ENCODE measurements at regions not wholly inside any gene's neighbourhood (a gene's known extent, or its start where the extent isn't known, plus 50 kb on each side); places are given as distances from the start of the nearest gene placed in this dataset.
"Not testable (repeated sequence)": the region's sequence is repeated elsewhere in the genome, so short reads cannot be mapped to it uniquely, and the experiment has no call there.

DNA sequence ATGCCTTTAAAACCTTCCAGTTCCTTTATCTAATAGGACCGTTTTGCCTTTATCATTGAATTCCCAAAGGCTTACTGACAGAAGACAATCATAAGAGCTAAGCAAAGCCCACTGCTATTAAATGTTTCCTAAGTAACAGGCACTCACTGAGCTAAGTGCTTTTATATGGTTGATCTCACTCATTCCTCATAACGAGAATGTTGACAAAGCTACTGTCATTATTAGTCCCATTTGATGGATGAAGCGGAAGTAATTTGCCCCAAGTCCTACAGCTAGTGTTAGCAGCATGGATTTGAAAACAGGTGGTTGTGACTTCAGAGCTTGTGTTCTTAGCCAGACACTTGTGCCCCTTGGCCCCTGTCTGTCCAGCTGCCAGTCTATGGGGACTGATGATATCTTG is 134.8 kb upstream of the SERPINE2 start:
- TF ChIP-seq BHLHE40 (IDR thresholded peaks at IDR 0.05; ENCODE audit: borderline replicate concordance) (no peak), L3MBTL2 (conservative IDR thresholded peaks at IDR 0.05) (no peak), ELF4 (IDR thresholded peaks at IDR 0.05) (no peak), SP1 (IDR thresholded peaks at IDR 0.05) (no peak)
- CTCF ChIA-PET, result no interaction called here
- DNase-seq (ENCODE audit: extremely low spot score), result no peak

DNA sequence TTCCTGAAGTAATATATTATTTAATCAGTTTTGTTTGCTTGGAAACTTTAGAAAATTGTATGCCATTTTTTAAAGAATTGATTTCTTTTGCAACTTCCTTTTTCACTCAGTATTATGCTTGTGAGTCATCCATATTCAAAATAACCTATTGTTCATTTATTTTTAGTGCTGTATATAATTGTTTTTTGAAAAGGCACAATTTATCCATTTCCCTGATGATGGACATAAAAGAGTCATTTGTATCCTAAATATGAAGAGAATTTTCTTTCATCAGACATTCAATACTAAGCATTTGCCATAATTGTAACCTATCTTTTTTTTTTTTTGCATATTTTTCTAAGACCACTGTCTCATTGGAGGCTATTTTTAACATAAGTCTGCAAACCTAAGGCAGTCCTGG is 134.1 kb upstream of the SERPINE2 start:
- POLR2A ChIA-PET, result no interaction called here
- CTCF ChIA-PET, result no interaction called here
- TF ChIP-seq FOXK2 (IDR thresholded peaks at IDR 0.05) (no peak), ELF4 (IDR thresholded peaks at IDR 0.05) (no peak), LEF1 (IDR thresholded peaks at IDR 0.05; ENCODE audit: borderline replicate concordance) (no peak)
- TF ChIP-seq, protein P1, sequence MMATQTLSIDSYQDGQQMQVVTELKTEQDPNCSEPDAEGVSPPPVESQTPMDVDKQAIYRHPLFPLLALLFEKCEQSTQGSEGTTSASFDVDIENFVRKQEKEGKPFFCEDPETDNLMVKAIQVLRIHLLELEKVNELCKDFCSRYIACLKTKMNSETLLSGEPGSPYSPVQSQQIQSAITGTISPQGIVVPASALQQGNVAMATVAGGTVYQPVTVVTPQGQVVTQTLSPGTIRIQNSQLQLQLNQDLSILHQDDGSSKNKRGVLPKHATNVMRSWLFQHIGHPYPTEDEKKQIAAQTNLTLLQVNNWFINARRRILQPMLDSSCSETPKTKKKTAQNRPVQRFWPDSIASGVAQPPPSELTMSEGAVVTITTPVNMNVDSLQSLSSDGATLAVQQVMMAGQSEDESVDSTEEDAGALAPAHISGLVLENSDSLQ (IDR thresholded peaks at IDR 0.05), result no peak

More for the DNA sequence above, 134.8 kb upstream of the SERPINE2 start:
- POLR2A ChIA-PET, result no interaction called here

DNA sequence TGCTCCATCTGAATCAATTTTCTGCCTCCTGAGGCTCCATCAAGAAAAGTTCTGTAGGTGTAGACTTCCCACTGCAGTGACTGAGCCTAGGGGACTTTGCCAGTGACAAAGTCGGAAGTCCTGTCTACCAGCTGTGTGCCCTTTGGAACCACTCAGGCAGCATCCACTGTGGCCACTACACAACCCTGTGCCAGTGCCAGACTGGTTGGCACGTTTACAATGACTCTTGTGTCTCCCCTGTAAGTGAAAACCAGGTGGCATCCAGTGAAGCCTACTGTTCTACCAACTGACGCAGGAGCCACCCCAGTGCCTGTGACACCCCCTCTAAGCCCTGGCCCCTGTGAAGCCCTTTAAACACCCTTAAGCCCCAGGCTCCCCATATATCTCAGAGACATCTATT is 132.1 kb upstream of the SERPINE2 start:
- ChIA-PET CTCF (no interaction called here), POLR2A (no interaction called here)
- no peak for TF ChIP-seq ARNT (IDR thresholded peaks at IDR 0.05)
- TF ChIP-seq, protein P1 (IDR thresholded peaks at IDR 0.05), result no peak
- no peak for TF ChIP-seq BHLHE40 (IDR thresholded peaks at IDR 0.05; ENCODE audit: borderline replicate concordance)
- no peak for TF ChIP-seq L3MBTL2 (conservative IDR thresholded peaks at IDR 0.05)
- no peak for TF ChIP-seq ZNF384 (IDR thresholded peaks at IDR 0.05)
- no peak for TF ChIP-seq NFRKB (IDR thresholded peaks at IDR 0.05)
- no peak for TF ChIP-seq FOXA1 (IDR thresholded peaks at IDR 0.05)
- TF ChIP-seq CTBP1 (IDR thresholded peaks at IDR 0.05; ENCODE audit: borderline replicate concordance), result no peak
- no peak for TF ChIP-seq LEF1 (IDR thresholded peaks at IDR 0.05; ENCODE audit: borderline replicate concordance)
- TF ChIP-seq SUZ12 (IDR thresholded peaks at IDR 0.05), result no peak
- no peak for TF ChIP-seq HDGF (IDR thresholded peaks at IDR 0.05; ENCODE audit: borderline replicate concordance)
- no peak for TF ChIP-seq FOXK2 (IDR thresholded peaks at IDR 0.05)
- no peak for TF ChIP-seq TARDBP (IDR thresholded peaks at IDR 0.05)
- TF ChIP-seq SP1 (IDR thresholded peaks at IDR 0.05), result no peak
- no peak for TF ChIP-seq FOXM1 (IDR thresholded peaks at IDR 0.05; ENCODE audit: borderline replicate concordance)
- TF ChIP-seq ELF4 (IDR thresholded peaks at IDR 0.05), result no peak
- no peak for DNase-seq (ENCODE audit: extremely low spot score)

More for the DNA sequence above, 134.1 kb upstream of the SERPINE2 start:
- no peak for DNase-seq (ENCODE audit: extremely low spot score)

DNA sequence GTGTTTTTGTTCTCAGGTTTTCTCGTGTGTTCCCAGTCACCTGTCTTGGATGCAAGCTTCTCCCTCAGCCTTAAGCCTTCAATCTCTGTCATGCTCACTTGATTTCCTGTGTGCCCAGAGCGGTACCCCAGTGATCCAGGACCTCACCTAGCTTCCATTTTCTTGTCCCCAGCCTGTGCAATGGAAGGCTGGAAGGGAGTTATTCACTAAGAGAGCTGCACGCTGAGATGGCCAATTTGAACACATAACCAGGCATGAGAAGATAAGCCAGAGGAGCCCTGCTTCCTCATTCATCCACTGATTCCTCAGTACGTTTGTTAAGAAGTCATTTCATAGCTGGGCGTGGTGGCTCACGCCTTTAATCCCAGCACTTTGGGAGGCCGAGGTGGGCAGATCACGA is 130.8 kb upstream of the SERPINE2 start:
- TF ChIP-seq NFRKB (IDR thresholded peaks at IDR 0.05) (no peak), CTBP1 (IDR thresholded peaks at IDR 0.05; ENCODE audit: borderline replicate concordance) (no peak), SUZ12 (IDR thresholded peaks at IDR 0.05) (no peak), BHLHE40 (IDR thresholded peaks at IDR 0.05; ENCODE audit: borderline replicate concordance) (no peak), TARDBP (IDR thresholded peaks at IDR 0.05) (no peak), ELF4 (IDR thresholded peaks at IDR 0.05) (no peak), L3MBTL2 (conservative IDR thresholded peaks at IDR 0.05) (no peak), LEF1 (IDR thresholded peaks at IDR 0.05; ENCODE audit: borderline replicate concordance) (no peak), FOXM1 (IDR thresholded peaks at IDR 0.05; ENCODE audit: borderline replicate concordance) (no peak), ARNT (IDR thresholded peaks at IDR 0.05) (no peak)
- TF ChIP-seq, protein P1 (IDR thresholded peaks at IDR 0.05), result no peak
- no peak for DNase-seq (ENCODE audit: extremely low spot score)
- CTCF ChIA-PET, result no interaction called here
- POLR2A ChIA-PET, result no interaction called here

DNA sequence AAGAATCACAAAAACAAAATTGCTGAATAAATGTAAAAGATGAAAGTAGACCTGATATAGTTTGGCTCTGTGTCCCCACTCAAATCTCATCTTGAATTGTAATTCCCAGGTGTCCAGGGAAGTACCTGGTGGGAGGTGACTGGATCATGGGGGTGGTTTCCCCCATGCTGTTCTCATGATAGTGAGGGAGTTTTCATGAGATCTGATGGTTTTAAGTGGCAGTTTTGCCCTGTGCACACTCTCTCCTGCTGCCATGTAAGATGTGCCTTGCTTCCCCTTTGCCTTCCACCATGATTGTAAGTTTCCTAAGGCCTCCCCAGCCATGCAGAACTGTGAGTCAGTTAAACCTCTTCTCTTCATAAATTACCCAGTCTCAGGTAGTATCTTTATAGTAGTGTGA is 128.7 kb upstream of the SERPINE2 start:
- CTCF ChIA-PET; POLR2A ChIA-PET; DNase-seq (ENCODE audit: extremely low spot score): not testable (repeated sequence)

DNA sequence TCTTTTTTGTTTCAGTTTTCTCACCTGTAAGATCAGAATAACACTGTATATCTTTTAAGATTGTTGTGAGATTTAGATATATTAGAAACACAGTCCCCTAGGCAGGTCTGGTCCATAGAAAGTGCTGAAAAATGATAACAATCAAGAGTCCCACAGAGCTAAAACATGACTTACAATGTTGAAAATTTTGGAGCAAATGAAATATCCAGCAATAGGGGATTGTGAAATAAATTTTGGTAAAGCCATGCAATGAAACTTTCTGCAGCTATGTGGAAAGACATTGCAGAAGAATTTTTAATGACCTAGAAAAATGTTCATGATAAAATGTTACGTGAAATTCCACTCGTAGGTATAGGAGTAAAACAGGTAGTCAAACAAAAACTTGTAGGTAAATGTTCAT is 127.6 kb upstream of the SERPINE2 start:
- ChIA-PET CTCF (no interaction called here), POLR2A (no interaction called here)
- DNase-seq (ENCODE audit: extremely low spot score), result no peak
- TF ChIP-seq BHLHE40 (IDR thresholded peaks at IDR 0.05; ENCODE audit: borderline replicate concordance) (no peak), ARNT (IDR thresholded peaks at IDR 0.05) (no peak), FOXA1 (IDR thresholded peaks at IDR 0.05) (no peak), ELF4 (IDR thresholded peaks at IDR 0.05) (no peak), L3MBTL2 (conservative IDR thresholded peaks at IDR 0.05) (no peak), NFRKB (IDR thresholded peaks at IDR 0.05) (no peak), TARDBP (IDR thresholded peaks at IDR 0.05) (no peak), CTBP1 (IDR thresholded peaks at IDR 0.05; ENCODE audit: borderline replicate concordance) (no peak), ZNF384 (IDR thresholded peaks at IDR 0.05) (no peak), FOXM1 (IDR thresholded peaks at IDR 0.05; ENCODE audit: borderline replicate concordance) (no peak), HDGF (IDR thresholded peaks at IDR 0.05; ENCODE audit: borderline replicate concordance) (no peak), LEF1 (IDR thresholded peaks at IDR 0.05; ENCODE audit: borderline replicate concordance) (no peak), SP1 (IDR thresholded peaks at IDR 0.05) (no peak), SUZ12 (IDR thresholded peaks at IDR 0.05) (no peak), FOXK2 (IDR thresholded peaks at IDR 0.05) (no peak)
- TF ChIP-seq, protein P1 (IDR thresholded peaks at IDR 0.05), result no peak

Data from HEK293T (cell line).